K562 (cell line): ENCODE measurements at regions not wholly inside any gene's neighbourhood (a gene's known extent, or its start where the extent isn't known, plus 50 kb on each side); places are given as distances from the start of the nearest gene placed in this dataset.

Source experiments
- ATAC-seq: fragments of 200-7000 bp; cut with Tn5 transposase; 3 replicates; pipeline ENCODE4 v1.9.1; 2020; ENCODE audit warnings: moderate library complexity
- BruUV-seq: library from RNA; stranded (reverse); fragments of 400-500 nt; replicated peaks from 2 replicates; lab custom pipeline; 2021; lab: Mats Ljungman, UMichigan
- CTCF ChIA-PET: fragments of 300-600 bp; formaldehyde crosslinking; extraction: SDS; loops from one replicate; lab custom pipeline; 2021; ENCODE audit warnings: low intra/inter-chr PET ratio; lab: Yijun Ruan, JAX
- POLR2A ChIA-PET: fragments of 300-600, 350-650 bp; sonication (Branson Sonifier 250); formaldehyde crosslinking; extraction: SDS; loops from one replicate; lab custom pipeline; 2021; ENCODE audit warnings: antibody characterized with exemption, inconsistent platforms; lab: Yijun Ruan, JAX
- DNase-seq, 4 experiments: peaks; one replicate each; pipeline versions ENCODE4 v3.0.0 to v3.0.0-alpha.2; 2011 to 2018; ENCODE audit warnings: low spot score in 3 of 4, mixed read lengths in 3 of 4; ENCODE audit errors: extremely low read depth in 1 of 4
- FAIRE-seq: peaks from 2 replicates; lab custom pipeline; 2011; peaks lifted over from hg19 to GRCh38; lab: Jason Lieb, UNC
- H2AFZ ChIP-seq: 2 replicates; pipeline ENCODE4 v1.6.0; 2011; ENCODE audit warnings: low read depth, low read length, control low read depth, inconsistent platforms
- H3K27ac ChIP-seq: fragments of 200-600 bp; 3 replicates; pipeline ENCODE4 v1.8.0; 2011; ENCODE audit warnings: low read depth, mild to moderate bottlenecking, control low read depth, inconsistent platforms, low read length, moderate library complexity, mixed read lengths; ENCODE audit errors: extremely low read depth
- H3K27me3 ChIP-seq, 2 experiments: fragments of 300-600 bp in 1 of 2; 2 replicates in 1 of 2; 3 replicates in 1 of 2; pipeline versions ENCODE4 v1.6.0 to v1.8.0; 2011; ENCODE audit warnings: inconsistent platforms in 2 of 2, low read length in 2 of 2, mild to moderate bottlenecking in 1 of 2, mixed read lengths in 1 of 2, moderate library complexity in 1 of 2; ENCODE audit not compliant: control insufficient read depth in 2 of 2, insufficient read depth in 2 of 2
- H3K36me3 ChIP-seq: fragments of 300-600 bp; 3 replicates; pipeline ENCODE4 v1.8.0; 2011; ENCODE audit warnings: mild to moderate bottlenecking, low read length, inconsistent platforms; ENCODE audit not compliant: control insufficient read depth, insufficient read depth
- H3K4me1 ChIP-seq, 2 experiments: fragments of 200-600 bp in 1 of 2; replicated peaks in 1 of 2; 2 replicates in 1 of 2; 3 replicates in 1 of 2; pipeline versions ENCODE4 v1.5.1 to v1.8.0; 2011; ENCODE audit warnings: inconsistent platforms in 2 of 2, low read length in 2 of 2, mild to moderate bottlenecking in 1 of 2, mixed read lengths in 1 of 2, moderate library complexity in 1 of 2; ENCODE audit not compliant: control insufficient read depth in 2 of 2, insufficient read depth in 2 of 2
- H3K4me2 ChIP-seq: 2 replicates; pipeline ENCODE4 v1.6.1; 2011; ENCODE audit warnings: low read length, control low read depth, inconsistent platforms, mixed read lengths; ENCODE audit not compliant: insufficient read depth
- H3K4me3 ChIP-seq: fragments of 200-600 bp; sonication (generic), shearing (Covaris generic); 2 replicates; pipeline ENCODE4 v1.5.1; 2016; ENCODE audit warnings: control low read depth, inconsistent platforms
- H3K79me2 ChIP-seq: fragments of 200-600 bp; 3 replicates; pipeline ENCODE4 v1.8.0; 2011; ENCODE audit warnings: low read length, inconsistent platforms; ENCODE audit not compliant: control insufficient read depth, insufficient read depth
- H3K9ac ChIP-seq, 2 experiments: 2 replicates each; pipeline versions ENCODE4 v1.6.0 to v1.6.1; 2011; ENCODE audit warnings: low read depth in 2 of 2, low read length in 2 of 2, control low read depth in 1 of 2, inconsistent platforms in 1 of 2, mild to moderate bottlenecking in 1 of 2, mixed read lengths in 1 of 2; ENCODE audit not compliant: insufficient read depth in 1 of 2
- H3K9me1 ChIP-seq: one replicate; pipeline ENCODE4 v1.6.0; 2011; ENCODE audit warnings: inconsistent platforms, mild to moderate bottlenecking, low read length, moderate library complexity; ENCODE audit not compliant: control insufficient read depth, insufficient read depth
- H3K9me3 ChIP-seq: replicated peaks from 2 replicates; pipeline ENCODE4 v1.5.1; 2011; ENCODE audit warnings: low read depth, low read length, inconsistent platforms; ENCODE audit not compliant: control insufficient read depth, insufficient read depth
- H4K20me1 ChIP-seq: replicated peaks from 2 replicates; pipeline ENCODE4 v1.6.1; 2011; ENCODE audit warnings: low read length, inconsistent platforms, mixed read lengths; ENCODE audit not compliant: control insufficient read depth, insufficient read depth
- CEBPB ChIP-seq: fragments of 450-650 bp; IDR thresholded peaks from 2 replicates; pipeline ENCODE4 v1.6.1; 2016; ENCODE audit warnings: missing genetic modification characterization, missing compliant biosample characterization
- CEBPG ChIP-seq, 3 experiments: fragments of 200-800 bp in 1 of 3; sonication (Bioruptor generic) in 1 of 3; sonication (generic) in 1 of 3; formaldehyde crosslinking in 1 of 3; IDR thresholded peaks in 2 of 3; conservative IDR thresholded peaks in 1 of 3; 2 replicates each; pipeline versions ENCODE4 v1.6.1 to v1.8.0; 2016 to 2022; ENCODE audit warnings: missing compliant biosample characterization in 2 of 3, missing genetic modification characterization in 2 of 3, mild to moderate bottlenecking in 1 of 3, missing genetic modification reagents in 1 of 3
- E2F1 ChIP-seq: sonication (generic); formaldehyde crosslinking; IDR thresholded peaks from 2 replicates; pipeline ENCODE4 v1.8.1; 2023; ENCODE audit warnings: mild to moderate bottlenecking, missing genetic modification reagents, moderate library complexity
- ESRRB ChIP-seq: fragments of 250-450 bp; sonication (Bioruptor Pico); IDR thresholded peaks from 2 replicates; pipeline ENCODE4 v1.5.0; 2020; ENCODE audit warnings: mild to moderate bottlenecking, moderate library complexity, borderline replicate concordance
- ETV6 ChIP-seq, 3 experiments: fragments of 150-350 bp in 1 of 3; sonication (generic) in 1 of 3; formaldehyde crosslinking in 1 of 3; IDR thresholded peaks; 2 replicates each; pipeline versions ENCODE4 v1.6.1 to v1.8.0; 2014 to 2022; ENCODE audit warnings: borderline replicate concordance in 2 of 3, low read depth in 2 of 3, antibody characterized with exemption in 1 of 3, low read length in 1 of 3, mild to moderate bottlenecking in 1 of 3, missing genetic modification reagents in 1 of 3
- FOXM1 ChIP-seq, 2 experiments: fragments of 450-650 bp in 1 of 2; sonication (generic) in 1 of 2; formaldehyde crosslinking in 1 of 2; IDR thresholded peaks; 2 replicates each; pipeline versions ENCODE4 v1.6.1 to v1.9.0; 2017 to 2022; ENCODE audit warnings: low read depth in 2 of 2, mild to moderate bottlenecking in 2 of 2, missing genetic modification reagents in 1 of 2, moderate library complexity in 1 of 2
- HDAC6 ChIP-seq: IDR thresholded peaks from 2 replicates; pipeline ENCODE4 v1.6.1; 2012; ENCODE audit warnings: low read depth, mild to moderate bottlenecking, control low read depth, inconsistent platforms, low read length, moderate library complexity
- HEY1 ChIP-seq: fragments of 250-450 bp; sonication (Bioruptor Pico); IDR thresholded peaks from 2 replicates; pipeline ENCODE4 v1.5.0; 2020; ENCODE audit warnings: mild to moderate bottlenecking, moderate library complexity, borderline replicate concordance
- KLF1 ChIP-seq: fragments of 450-650 bp; IDR thresholded peaks from 2 replicates; pipeline ENCODE4 v1.6.1; 2016; ENCODE audit warnings: missing genetic modification characterization, missing compliant biosample characterization
- MNT ChIP-seq, 2 experiments: fragments of 450-650 bp; conservative IDR thresholded peaks; 2 replicates each; pipeline ENCODE4 v1.6.1; 2017; ENCODE audit warnings: mild to moderate bottlenecking in 2 of 2, moderate library complexity in 2 of 2
- SMARCE1 ChIP-seq: fragments of 450-650 bp; IDR thresholded peaks from 2 replicates; pipeline ENCODE4 v1.7.1; 2016; ENCODE audit warnings: mild to moderate bottlenecking
- ZNF12 ChIP-seq: sonication (generic); formaldehyde crosslinking; IDR thresholded peaks from 2 replicates; pipeline ENCODE4 v1.4.0; 2020; ENCODE audit warnings: mild to moderate bottlenecking, missing genetic modification reagents
- ZNF174 ChIP-seq: fragments of 250-450 bp; sonication (Bioruptor Pico); IDR thresholded peaks from 2 replicates; pipeline ENCODE4 v1.4.0; 2020; ENCODE audit warnings: mild to moderate bottlenecking
- ZNF23 ChIP-seq: fragments of 250-450 bp; sonication (Bioruptor Pico); IDR thresholded peaks from 2 replicates; pipeline ENCODE4 v1.4.0; 2020; ENCODE audit warnings: mild to moderate bottlenecking
- ZNF316 ChIP-seq: fragments of 450-650 bp; IDR thresholded peaks from 2 replicates; pipeline ENCODE4 v1.6.1; 2016
- ZNF76 ChIP-seq: fragments of 250-450 bp; sonication (Bioruptor Pico); IDR thresholded peaks from 2 replicates; pipeline ENCODE4 v1.4.0; 2020; ENCODE audit warnings: mild to moderate bottlenecking, moderate library complexity, borderline replicate concordance
- WGBS: fragments of 100-300 bp; shearing (Covaris generic); methylation state at CpG from one replicate; pipeline ENCODE4 v1.1.6; 2016; ENCODE audit warnings: low coverage, mixed read lengths; ENCODE audit not compliant: insufficient coverage; ENCODE audit errors: missing lambda C conversion rate; 5-methylcytosine and 5-hydroxymethylcytosine counted together
- in situ Hi-C: fragments of 300-500 bp; cut with MboI; formaldehyde crosslinking; loops from 4 replicates; pipeline ENCODE4 v1.15.0; 2018; ENCODE audit warnings: inconsistent platforms, mixed read lengths
- intact Hi-C: fragments of 100-400 bp; cut with micrococcal nuclease; formaldehyde crosslinking; loops from 2 replicates; pipeline ENCODE4 v1.14.2; 2022
- TF ChIP-seq, protein P1 (sequence below): fragments of 450-650 bp; IDR thresholded peaks from 2 replicates; pipeline ENCODE4 v1.6.1; 2016; ENCODE audit warnings: borderline replicate concordance

GRCh38 chr12:90172524-90172923 lies 463.9 kb upstream of the ATP2B1 start:
- Histone ChIP-seq H3K9me1 (no peaks in the 10 kb centered on the region), H3K36me3 (no peaks in the 10 kb centered on the region), H3K79me2 (no peaks in the 10 kb centered on the region), H3K4me1 (no peaks in the 10 kb centered on the region), H3K27ac (no peak overlapping the region), H3K4me3 (no peak overlapping the region), H3K27me3 (no peaks in the 10 kb centered on the region), H3K9me3 (no peaks in the 10 kb centered on the region), H3K4me2 (no peak overlapping the region), H4K20me1 (no peaks in the 10 kb centered on the region), H2AFZ (no peak overlapping the region), H3K9ac (no peak overlapping the region)
- no peak for DNase-seq
- no TSS peak for BruUV-seq
- intact Hi-C loops (no loop called here), in situ Hi-C loops (no loop called here)
- ChIA-PET POLR2A (no interaction called here), CTCF (no interaction called here)
- FAIRE-seq: no peak
- no peak for TF ChIP-seq CEBPG (CRISPR knock-in tag; IDR thresholded peaks at IDR 0.05)
- TF ChIP-seq CEBPG (tag; conservative IDR thresholded peaks at IDR 0.05 in 1 of 2, IDR thresholded peaks at IDR 0.05 in 1 of 2): peak in 1 of 2 experiments; percentile 76; a peak in 2 of 4 replicates
- TF ChIP-seq ZNF12 (CRISPR knock-in tag): no peak
- no peak for TF ChIP-seq ZNF316
- no peak for TF ChIP-seq ETV6 (IDR thresholded peaks at IDR 0.05; ENCODE audit: borderline replicate concordance in 1 of 2, low read depth in 2 of 2, low read length in 1 of 2)
- no peak for TF ChIP-seq ETV6 (CRISPR knock-in tag; IDR thresholded peaks at IDR 0.05; ENCODE audit: borderline replicate concordance)
- TF ChIP-seq CEBPB (tag): 0 out of 2 replicates have a peak, but pooled peaks have one; percentile 14
- no peak for TF ChIP-seq E2F1 (CRISPR knock-in tag)
- TF ChIP-seq ZNF76 (CRISPR knock-in tag): no peak
- TF ChIP-seq ZNF174: no peak
- TF ChIP-seq KLF1 (tag): no peak
- no peak for TF ChIP-seq MNT (conservative IDR thresholded peaks at IDR 0.05)
- TF ChIP-seq HDAC6: no peak
- no peak for TF ChIP-seq ZNF23 (CRISPR knock-in tag)
- no peak for TF ChIP-seq SMARCE1
- no peak for TF ChIP-seq HEY1 (CRISPR knock-in tag)
- TF ChIP-seq ESRRB (CRISPR knock-in tag): no peak
- TF ChIP-seq, protein P1, sequence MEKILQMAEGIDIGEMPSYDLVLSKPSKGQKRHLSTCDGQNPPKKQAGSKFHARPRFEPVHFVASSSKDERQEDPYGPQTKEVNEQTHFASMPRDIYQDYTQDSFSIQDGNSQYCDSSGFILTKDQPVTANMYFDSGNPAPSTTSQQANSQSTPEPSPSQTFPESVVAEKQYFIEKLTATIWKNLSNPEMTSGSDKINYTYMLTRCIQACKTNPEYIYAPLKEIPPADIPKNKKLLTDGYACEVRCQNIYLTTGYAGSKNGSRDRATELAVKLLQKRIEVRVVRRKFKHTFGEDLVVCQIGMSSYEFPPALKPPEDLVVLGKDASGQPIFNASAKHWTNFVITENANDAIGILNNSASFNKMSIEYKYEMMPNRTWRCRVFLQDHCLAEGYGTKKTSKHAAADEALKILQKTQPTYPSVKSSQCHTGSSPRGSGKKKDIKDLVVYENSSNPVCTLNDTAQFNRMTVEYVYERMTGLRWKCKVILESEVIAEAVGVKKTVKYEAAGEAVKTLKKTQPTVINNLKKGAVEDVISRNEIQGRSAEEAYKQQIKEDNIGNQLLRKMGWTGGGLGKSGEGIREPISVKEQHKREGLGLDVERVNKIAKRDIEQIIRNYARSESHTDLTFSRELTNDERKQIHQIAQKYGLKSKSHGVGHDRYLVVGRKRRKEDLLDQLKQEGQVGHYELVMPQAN: no peak
- no peak for TF ChIP-seq FOXM1 (IDR thresholded peaks at IDR 0.05; ENCODE audit: low read depth)
- TF ChIP-seq FOXM1 (CRISPR knock-in tag; IDR thresholded peaks at IDR 0.05; ENCODE audit: low read depth): no peak
- WGBS: 0% methylated on average over 3 of the region's 3 CpGs
- ATAC-seq: no peak
